ENCODE measurements at regions not wholly inside any gene's neighbourhood (a gene's known extent, or its start where the extent isn't known, plus 50 kb on each side); places are given as distances from the start of the nearest gene placed in this dataset.
A peak's percentile ranks its signal among the peaks of the same experiment; 100 is the strongest.

GRCh38 chr12:68515793-68516192 is 94.9 kb upstream of the RAP1B start:
- intact Hi-C loops (cut with DNase I): no loop called here
- WGBS, 4 donors: 90 to 97% (median 95%) methylated on average over 2 of the region's 2 CpGs
- H3K9me3 ChIP-seq (replicated peaks in 1 of 3): no peaks in the 10 kb centered on the region
- no peak for TF ChIP-seq CTCF (IDR thresholded peaks at IDR 0.05)
- TF ChIP-seq POLR2A (IDR thresholded peaks at IDR 0.05): no peak
- H3K27me3 ChIP-seq: no peaks in the 10 kb centered on the region
- H3K4me1 ChIP-seq (replicated peaks in 1 of 2): peaks cover 0 to 2% of the 10 kb centered on the region in 2 donors
- no peak for DNase-seq
- H3K4me3 ChIP-seq: no peak overlapping the region
- no peaks in the 10 kb centered on the region for H3K36me3 ChIP-seq (replicated peaks in 1 of 2)
- no peak overlapping the region for H3K27ac ChIP-seq

- H3K27ac ChIP-seq: peak overlapping the region in 4 of 5 donors; percentile 37 to 59 (median 39)
- intact Hi-C loops (cut with DNase I): no loop called here
- H3K36me3 ChIP-seq (replicated peaks in 1 of 2): no peaks in the 10 kb centered on the region
- 16 to 20% (median 18%) methylated on average over 5 of the region's 5 CpGs for WGBS, 4 donors
- no peaks in the 10 kb centered on the region for H3K27me3 ChIP-seq
- TF ChIP-seq POLR2A (IDR thresholded peaks at IDR 0.05) (no peak), CTCF (IDR thresholded peaks at IDR 0.05) (no peak)
- DNase-seq: peak in 2 of 7 donors; percentile 8 to 22
- peak overlapping the region in 1 of 4 donors; percentile 7 for H3K4me3 ChIP-seq
- H3K9me3 ChIP-seq (replicated peaks in 1 of 3): no peaks in the 10 kb centered on the region
- peaks cover 0 to 18% of the 10 kb centered on the region in 2 donors for H3K4me1 ChIP-seq (replicated peaks in 1 of 2)
Observed at GRCh38 chr12:68521321-68521839, 89.3 kb upstream of the RAP1B start.

- TF ChIP-seq POLR2A (IDR thresholded peaks at IDR 0.05): no peak
- no peak for TF ChIP-seq CTCF (IDR thresholded peaks at IDR 0.05)
- no peaks in the 10 kb centered on the region for H3K36me3 ChIP-seq (replicated peaks in 1 of 2)
- intact Hi-C loops (cut with DNase I): no loop called here
- peak overlapping the region in 1 of 4 donors; percentile 7 for H3K4me3 ChIP-seq
- no peaks in the 10 kb centered on the region for H3K27me3 ChIP-seq
- 54 to 61% (median 58%) methylated on average over 5 of the region's 5 CpGs for WGBS, 4 donors
- no peak for DNase-seq
- H3K27ac ChIP-seq: peak overlapping the region in 4 of 5 donors; percentile 37 to 59 (median 39)
- peaks cover 0 to 18% of the 10 kb centered on the region in 2 donors for H3K4me1 ChIP-seq (replicated peaks in 1 of 2)
- H3K9me3 ChIP-seq (replicated peaks in 1 of 3): peaks cover 0 to 2% (median 0%) of the 10 kb centered on the region in 3 donors
Observed at GRCh38 chr12:68521848-68522502, 88.7 kb upstream of the RAP1B start.

- intact Hi-C loops (cut with DNase I): no loop called here
- H3K9me3 ChIP-seq (replicated peaks in 1 of 3): peaks cover 0 to 9% (median 0%) of the 10 kb centered on the region in 3 donors
- no peak for DNase-seq
- H3K36me3 ChIP-seq (replicated peaks in 1 of 2): no peaks in the 10 kb centered on the region
- no peak overlapping the region for H3K4me3 ChIP-seq
- no peaks in the 10 kb centered on the region for H3K4me1 ChIP-seq (replicated peaks in 1 of 2)
- TF ChIP-seq POLR2A (IDR thresholded peaks at IDR 0.05): no peak
- TF ChIP-seq CTCF (IDR thresholded peaks at IDR 0.05): no peak
- no peaks in the 10 kb centered on the region for H3K27me3 ChIP-seq
- 76 to 86% (median 80%) methylated on average over 6 of the region's 6 CpGs for WGBS, 4 donors
- H3K27ac ChIP-seq: no peak overlapping the region
Observed at GRCh38 chr12:68529466-68529865, 81.2 kb upstream of the RAP1B start.

All from adrenal gland (tissue), 9 donors.